Vagina (tissue), 2 donors: ENCODE measurements at regions not wholly inside any gene's neighbourhood (a gene's known extent, or its start where the extent isn't known, plus 50 kb on each side); places are given as distances from the start of the nearest gene placed in this dataset.

Source experiments
- POLR2A ChIP-seq, 2 donors: fragments of 450-650 bp; IDR thresholded peaks; one replicate each; pipeline ENCODE4 v1.6.1; 2017; ENCODE audit warnings: antibody characterized with exemption in 2 of 2, mild to moderate bottlenecking in 2 of 2, moderate library complexity in 2 of 2
- POLR2AphosphoS5 ChIP-seq, 2 donors: sonication (generic); formaldehyde crosslinking; IDR thresholded peaks; one replicate each; pipeline ENCODE4 v1.9.0; 2017; ENCODE audit warnings: antibody characterized with exemption in 2 of 2, mild to moderate bottlenecking in 2 of 2, low read depth in 1 of 2; ENCODE audit not compliant: insufficient read depth in 1 of 2
- TF ChIP-seq, protein P1 (sequence below), 3 experiments: fragments of 450-650 bp in 2 of 3; fragments of 200-600 bp in 1 of 3; sonication (generic) in 1 of 3; IDR thresholded peaks; one replicate each; pipeline ENCODE4 v1.5.1; 2017 to 2019; ENCODE audit warnings: antibody characterized with exemption in 3 of 3, mild to moderate bottlenecking in 2 of 3, moderate library complexity in 2 of 3

DNA sequence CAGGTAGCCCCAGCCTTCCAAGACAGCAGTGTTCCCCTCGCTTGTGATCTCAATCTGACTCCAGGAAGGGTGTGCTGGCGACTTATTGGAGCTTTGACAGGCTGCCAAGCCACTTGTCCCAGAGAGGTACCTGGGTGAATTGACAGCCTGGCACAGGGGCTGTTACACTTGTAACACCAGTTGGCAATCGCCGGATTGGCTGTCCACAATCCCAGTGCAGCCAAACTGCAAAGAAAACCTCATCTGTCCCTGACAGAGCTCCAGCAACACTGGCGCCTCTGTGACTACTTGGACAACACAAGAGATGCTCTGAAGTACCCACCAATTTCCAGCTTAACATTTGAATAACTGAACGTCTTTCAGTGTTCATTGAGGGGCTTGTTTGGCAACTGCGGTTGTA is 76.8 kb upstream of the PRPS1 start:
- TF ChIP-seq, protein P1, sequence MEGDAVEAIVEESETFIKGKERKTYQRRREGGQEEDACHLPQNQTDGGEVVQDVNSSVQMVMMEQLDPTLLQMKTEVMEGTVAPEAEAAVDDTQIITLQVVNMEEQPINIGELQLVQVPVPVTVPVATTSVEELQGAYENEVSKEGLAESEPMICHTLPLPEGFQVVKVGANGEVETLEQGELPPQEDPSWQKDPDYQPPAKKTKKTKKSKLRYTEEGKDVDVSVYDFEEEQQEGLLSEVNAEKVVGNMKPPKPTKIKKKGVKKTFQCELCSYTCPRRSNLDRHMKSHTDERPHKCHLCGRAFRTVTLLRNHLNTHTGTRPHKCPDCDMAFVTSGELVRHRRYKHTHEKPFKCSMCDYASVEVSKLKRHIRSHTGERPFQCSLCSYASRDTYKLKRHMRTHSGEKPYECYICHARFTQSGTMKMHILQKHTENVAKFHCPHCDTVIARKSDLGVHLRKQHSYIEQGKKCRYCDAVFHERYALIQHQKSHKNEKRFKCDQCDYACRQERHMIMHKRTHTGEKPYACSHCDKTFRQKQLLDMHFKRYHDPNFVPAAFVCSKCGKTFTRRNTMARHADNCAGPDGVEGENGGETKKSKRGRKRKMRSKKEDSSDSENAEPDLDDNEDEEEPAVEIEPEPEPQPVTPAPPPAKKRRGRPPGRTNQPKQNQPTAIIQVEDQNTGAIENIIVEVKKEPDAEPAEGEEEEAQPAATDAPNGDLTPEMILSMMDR (IDR thresholded peaks at IDR 0.05), result no peak
- TF ChIP-seq POLR2AphosphoS5 (IDR thresholded peaks at IDR 0.05; ENCODE audit: insufficient read depth in 1 of 2, low read depth in 1 of 2), result no peak
- no peak for TF ChIP-seq POLR2A (IDR thresholded peaks at IDR 0.05)
